GM19395 (cell line): ENCODE measurements at regions not wholly inside any gene's neighbourhood (a gene's known extent, or its start where the extent isn't known, plus 50 kb on each side); places are given as distances from the start of the nearest gene placed in this dataset.

Source experiments
- ATAC-seq: cut with Tn5 transposase; IDR thresholded peaks from one replicate; pipeline ENCODE4 v1.9.1; 2021; ENCODE audit warnings: mild to moderate bottlenecking, moderate library complexity; ENCODE audit not compliant: unreplicated experiment

GRCh38 chr9:16193066-16193465, 640.2 kb downstream of the CCDC171 start:
- ATAC-seq: no peak

GRCh38 chr9:16196206-16196605, 643.4 kb downstream of the CCDC171 start:
- no peak for ATAC-seq

GRCh38 chr9:16197578-16198370, 644.9 kb downstream of the CCDC171 start:
- ATAC-seq: no peak

- no peak for ATAC-seq
These were observed 646.2 kb downstream of the CCDC171 start for GRCh38 chr9:16198996-16199395.

- no peak for ATAC-seq
These were observed 649.4 kb downstream of the CCDC171 start for GRCh38 chr9:16202221-16202620.

- ATAC-seq: no peak
These were observed 650.3 kb downstream of the CCDC171 start for GRCh38 chr9:16202914-16203728.

- ATAC-seq: no peak
These were observed 651.1 kb downstream of the CCDC171 start for GRCh38 chr9:16203729-16204573.

- ATAC-seq: no peak
These were observed 652.6 kb downstream of the CCDC171 start for GRCh38 chr9:16205455-16205854.

GRCh38 chr9:16206518-16206917, 653.7 kb downstream of the CCDC171 start:
- ATAC-seq: no peak

- peak; percentile 65 for ATAC-seq
These were observed 654.3 kb downstream of the CCDC171 start for GRCh38 chr9:16207161-16207560.

- no peak for ATAC-seq
These were observed 657.6 kb downstream of the CCDC171 start for GRCh38 chr9:16210440-16210839.

- no peak for ATAC-seq
These were observed 658.5 kb downstream of the BNC2 start for GRCh38 chr9:16211946-16212345.

GRCh38 chr9:16213781-16214515, 656.5 kb downstream of the BNC2 start:
- ATAC-seq: no peak

GRCh38 chr9:16214677-16215352, 655.7 kb downstream of the BNC2 start:
- ATAC-seq: no peak

GRCh38 chr9:16215353-16215680, 655.2 kb downstream of the BNC2 start:
- ATAC-seq: no peak

GRCh38 chr9:16217943-16218701, 652.3 kb downstream of the BNC2 start:
- no peak for ATAC-seq

GRCh38 chr9:16221366-16221765, 649.1 kb downstream of the BNC2 start:
- ATAC-seq: peak; percentile 38

GRCh38 chr9:16221822-16222547, 648.5 kb downstream of the BNC2 start:
- ATAC-seq: peak; percentile 77
